Loucy (cell line): ENCODE measurements at regions not wholly inside any gene's neighbourhood (a gene's known extent, or its start where the extent isn't known, plus 50 kb on each side); places are given as distances from the start of the nearest gene placed in this dataset.

Source experiments
- CTCF ChIP-seq: fragments of 200-600 bp; sonication (generic); conservative IDR thresholded peaks from 2 replicates; pipeline ENCODE4 v1.5.1; 2014; ENCODE audit warnings: mild to moderate bottlenecking, antibody characterized with exemption, low read length
- EZH2phosphoT487 ChIP-seq: fragments of 200-600 bp; IDR thresholded peaks from 2 replicates; pipeline ENCODE4 v1.6.1; 2018; ENCODE audit warnings: antibody characterized with exemption, mild to moderate bottlenecking, moderate library complexity, borderline replicate concordance

- TF ChIP-seq CTCF = no peak
- no peak for TF ChIP-seq EZH2phosphoT487
These were observed 64.6 kb downstream of the RHOU start for GRCh38 chr1:228799924-228800323.
